GM12892 (cell line): ENCODE measurements at regions not wholly inside any gene's neighbourhood (a gene's known extent, or its start where the extent isn't known, plus 50 kb on each side); places are given as distances from the start of the nearest gene placed in this dataset.

Experiments used
- POLR2A ChIP-seq: IDR thresholded peaks from 2 replicates; pipeline ENCODE4 v1.6.1; 2011; ENCODE audit warnings: low read depth, low read length, control low read depth
- POLR2AphosphoS5 ChIP-seq: IDR thresholded peaks from 2 replicates; pipeline ENCODE4 v1.6.1; 2011; ENCODE audit warnings: low read depth, low read length, control low read depth
- TAF1 ChIP-seq: IDR thresholded peaks from 2 replicates; pipeline ENCODE4 v1.6.1; 2011; ENCODE audit warnings: low read depth, mild to moderate bottlenecking, control low read depth, low read length, borderline replicate concordance

DNA sequence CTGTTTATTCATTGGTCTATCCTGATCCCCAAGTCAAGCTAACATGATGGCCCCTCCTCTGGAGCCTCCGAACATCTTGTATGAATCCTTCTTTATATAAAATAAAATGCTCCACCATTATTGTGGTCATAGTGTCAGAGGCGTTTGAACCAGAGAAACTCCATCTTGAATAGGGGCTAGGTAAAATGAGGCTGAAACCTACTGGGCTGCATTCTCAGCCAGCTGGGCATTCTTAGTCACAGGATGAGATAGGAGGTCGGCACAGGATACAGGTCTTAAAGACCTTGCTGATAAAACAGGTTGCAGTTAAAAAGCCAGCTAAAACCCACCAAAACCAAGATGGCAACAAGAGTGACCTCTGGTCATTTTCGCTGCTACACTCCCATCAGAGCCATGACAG is 905.8 kb upstream of the AUTS2 start:
- TF ChIP-seq POLR2A (no peak), POLR2AphosphoS5 (no peak), TAF1 (no peak)
